Activated T-helper 2 cell treated with anti-CD3 and anti-CD28 coated beads, Interferon-gamma antibody, Interleukin-2, Interleukin-4, amounts not matched to agents 10 μg/mL and 5 μg/mL and 100 μg/mL, durations not matched to agents 14 hours and 24 hours and 36 hours (primary cell): ENCODE measurements at regions not wholly inside any gene's neighbourhood (a gene's known extent, or its start where the extent isn't known, plus 50 kb on each side); places are given as distances from the start of the nearest gene placed in this dataset.
"Not testable (repeated sequence)": the region's sequence is repeated elsewhere in the genome, so short reads cannot be mapped to it uniquely, and the experiment has no call there.

ENCODE experiments used
- DNase-seq: peaks from one replicate; pipeline ENCODE4 v3.0.0; 2021; ENCODE audit warnings: low spot score
- H3K27ac Mint-ChIP-seq: one replicate; pipeline ENCODE4 v1.8.0; 2021; ENCODE audit warnings: mixed read lengths
- H3K27me3 Mint-ChIP-seq: one replicate; pipeline ENCODE4 v1.8.0; 2021; ENCODE audit warnings: low read depth, mixed read lengths
- H3K36me3 Mint-ChIP-seq: one replicate; pipeline ENCODE4 v1.8.0; 2021; ENCODE audit warnings: low read depth, mixed read lengths
- H3K4me1 Mint-ChIP-seq: one replicate; pipeline ENCODE4 v1.8.0; 2021; ENCODE audit warnings: low read depth, mixed read lengths
- H3K4me3 Mint-ChIP-seq: one replicate; pipeline ENCODE4 v1.8.0; 2021; ENCODE audit warnings: low read depth, mild to moderate bottlenecking, moderate library complexity, mixed read lengths
- H3K9me3 Mint-ChIP-seq: one replicate; pipeline ENCODE4 v1.8.0; 2021; ENCODE audit warnings: mixed read lengths
- intact Hi-C: fragments of 100-400 bp; cut with micrococcal nuclease; formaldehyde crosslinking; loops from one replicate; pipeline ENCODE4 v1.15.1; 2023

DNA sequence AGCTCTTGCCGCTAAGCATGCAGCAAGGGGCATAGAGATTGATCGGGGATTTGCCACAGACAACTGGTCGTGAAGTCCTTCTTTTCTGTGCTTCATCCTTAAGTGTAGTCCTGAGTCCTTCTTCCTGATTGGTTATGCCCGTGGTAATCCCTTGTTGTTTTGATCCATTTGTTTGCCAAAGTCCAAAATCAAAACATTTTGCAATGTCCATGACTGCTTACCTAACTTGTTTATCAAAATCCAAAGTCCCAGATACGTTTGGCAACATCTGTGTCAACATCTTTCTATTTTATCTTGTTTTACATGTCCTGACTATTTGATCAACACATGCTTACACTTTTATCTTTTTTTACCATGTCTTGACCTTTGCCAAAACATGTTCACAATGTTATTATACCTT is 229.0 kb upstream of the ZNF804A start:
- Mint-ChIP-seq H3K4me3 (no peak overlapping the region), H3K27ac (no peak overlapping the region), H3K27me3 (no peaks in the 10 kb centered on the region), H3K36me3 (no peaks in the 10 kb centered on the region), H3K9me3 (no peaks in the 10 kb centered on the region), H3K4me1 (no peaks in the 10 kb centered on the region)
- intact Hi-C loops, result no loop called here
- DNase-seq, result no peak

DNA sequence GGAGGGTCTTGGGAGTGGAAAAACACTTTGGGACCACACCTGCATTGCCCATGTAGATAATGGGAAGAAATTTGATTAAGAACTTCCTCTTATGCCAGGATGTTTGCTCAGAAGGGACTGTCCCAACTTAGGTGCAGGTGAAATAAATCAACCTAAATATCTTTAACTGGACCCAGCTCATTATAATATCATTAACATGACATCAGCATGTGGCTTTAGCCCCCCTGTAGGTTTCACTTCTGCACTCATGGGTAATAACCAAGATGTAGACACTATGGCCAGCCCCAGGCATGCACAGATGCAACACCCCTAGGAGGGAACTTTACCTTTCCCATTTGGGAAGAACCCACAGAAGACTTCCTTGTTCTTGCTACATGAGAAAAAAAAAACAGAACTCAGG is 227.4 kb upstream of the ZNF804A start:
- no peaks in the 10 kb centered on the region for H3K36me3 Mint-ChIP-seq
- intact Hi-C loops, result no loop called here
- no peak overlapping the region for H3K4me3 Mint-ChIP-seq
- no peaks in the 10 kb centered on the region for H3K4me1 Mint-ChIP-seq
- no peak for DNase-seq
- no peaks in the 10 kb centered on the region for H3K27me3 Mint-ChIP-seq
- H3K27ac Mint-ChIP-seq, result no peak overlapping the region
- H3K9me3 Mint-ChIP-seq, result no peaks in the 10 kb centered on the region

DNA sequence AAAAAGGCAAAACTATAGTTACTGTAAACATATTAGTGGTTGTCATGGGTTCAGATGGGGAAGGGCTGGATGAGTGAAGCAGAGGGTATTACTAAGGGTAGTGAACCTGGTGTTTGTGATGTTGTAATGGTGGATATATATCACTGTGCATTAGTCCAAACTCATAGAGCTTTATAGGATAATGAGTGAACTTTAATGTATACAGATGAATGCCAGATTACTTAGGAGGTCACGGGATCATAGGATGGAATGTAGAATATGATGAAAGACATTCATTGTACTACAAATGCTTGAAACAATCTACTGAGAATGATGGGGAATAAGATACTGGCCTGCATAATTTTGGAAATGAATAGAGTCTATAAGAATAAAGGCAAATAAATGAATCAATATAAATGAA is 226.7 kb upstream of the ZNF804A start:
- no peaks in the 10 kb centered on the region for H3K36me3 Mint-ChIP-seq
- no peaks in the 10 kb centered on the region for H3K4me1 Mint-ChIP-seq
- intact Hi-C loops, result no loop called here
- no peaks in the 10 kb centered on the region for H3K27me3 Mint-ChIP-seq
- DNase-seq, result no peak
- no peak overlapping the region for H3K4me3 Mint-ChIP-seq
- no peaks in the 10 kb centered on the region for H3K9me3 Mint-ChIP-seq
- H3K27ac Mint-ChIP-seq, result no peak overlapping the region

DNA sequence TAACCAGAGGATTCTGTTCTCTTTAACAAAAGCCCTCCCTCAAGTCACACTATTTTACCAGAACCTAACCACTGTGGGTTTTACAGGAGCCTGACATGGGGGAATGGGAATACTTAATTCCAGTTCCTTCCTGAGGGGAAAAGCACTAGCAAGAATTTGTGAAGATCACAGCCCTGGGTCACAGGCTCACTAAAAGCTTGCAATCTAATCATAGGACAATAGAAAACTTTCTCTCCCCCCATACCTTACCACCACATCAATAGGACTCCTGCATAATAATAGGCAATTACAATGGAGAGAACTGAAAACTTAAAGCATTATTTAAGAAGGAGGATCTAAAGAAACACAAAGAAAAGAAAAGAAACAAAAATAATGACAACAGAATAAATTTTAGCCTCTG is 225.8 kb upstream of the ZNF804A start:
- no peak for DNase-seq
- H3K27me3 Mint-ChIP-seq, result no peaks in the 10 kb centered on the region
- H3K27ac Mint-ChIP-seq, result no peak overlapping the region
- H3K36me3 Mint-ChIP-seq, result no peaks in the 10 kb centered on the region
- H3K9me3 Mint-ChIP-seq, result no peaks in the 10 kb centered on the region
- intact Hi-C loops, result no loop called here
- no peaks in the 10 kb centered on the region for H3K4me1 Mint-ChIP-seq
- H3K4me3 Mint-ChIP-seq, result no peak overlapping the region

DNA sequence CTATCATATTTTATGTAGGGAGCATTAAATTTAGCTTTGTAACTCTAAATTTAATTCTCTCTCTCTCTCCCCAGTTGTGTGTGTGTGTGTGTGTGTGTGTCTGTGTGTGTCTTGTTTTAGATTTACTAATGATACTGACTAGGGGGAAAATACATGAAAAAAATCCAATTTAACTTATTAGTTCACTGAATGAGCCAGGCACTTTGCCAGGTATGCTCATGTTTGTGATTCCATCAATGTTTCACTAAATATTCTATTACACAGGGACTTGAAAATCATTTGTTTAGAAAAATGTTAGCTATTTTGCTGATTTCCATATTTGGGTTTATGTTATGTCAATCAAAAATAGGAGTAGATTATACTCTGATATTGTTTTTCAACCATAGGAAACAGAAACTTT is 203.7 kb upstream of the ZNF804A start:
- Mint-ChIP-seq H3K4me1 (no peaks in the 10 kb centered on the region), H3K36me3 (no peaks in the 10 kb centered on the region), H3K27me3 (no peaks in the 10 kb centered on the region), H3K9me3 (no peaks in the 10 kb centered on the region), H3K27ac (no peak overlapping the region), H3K4me3 (no peak overlapping the region)
- no peak for DNase-seq
- intact Hi-C loops, result no loop called here

DNA sequence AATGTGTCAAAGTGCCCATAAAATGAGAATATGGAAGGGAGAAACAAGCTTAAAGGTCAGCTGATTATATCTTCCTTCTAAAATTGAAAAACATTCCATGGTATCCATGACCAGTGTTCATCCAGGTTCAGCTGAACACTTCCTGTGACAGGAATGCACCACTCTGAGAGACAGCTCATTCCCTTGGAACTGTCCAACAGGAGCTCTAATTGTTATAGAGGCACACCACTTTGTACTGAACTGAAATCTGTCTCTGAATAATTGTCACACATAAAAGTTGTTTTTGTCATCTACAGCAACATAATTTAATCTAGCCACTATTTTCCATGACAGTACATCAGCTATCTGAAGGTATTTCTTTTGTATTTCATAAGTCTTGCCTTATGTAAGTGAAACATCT is 195.9 kb upstream of the ZNF804A start:
- no peak for DNase-seq
- no peak overlapping the region for H3K4me3 Mint-ChIP-seq
- H3K27ac Mint-ChIP-seq, result no peak overlapping the region
- intact Hi-C loops, result no loop called here
- H3K27me3 Mint-ChIP-seq, result no peaks in the 10 kb centered on the region
- no peaks in the 10 kb centered on the region for H3K36me3 Mint-ChIP-seq
- no peaks in the 10 kb centered on the region for H3K4me1 Mint-ChIP-seq
- H3K9me3 Mint-ChIP-seq, result peaks cover 7% of the 10 kb centered on the region

DNA sequence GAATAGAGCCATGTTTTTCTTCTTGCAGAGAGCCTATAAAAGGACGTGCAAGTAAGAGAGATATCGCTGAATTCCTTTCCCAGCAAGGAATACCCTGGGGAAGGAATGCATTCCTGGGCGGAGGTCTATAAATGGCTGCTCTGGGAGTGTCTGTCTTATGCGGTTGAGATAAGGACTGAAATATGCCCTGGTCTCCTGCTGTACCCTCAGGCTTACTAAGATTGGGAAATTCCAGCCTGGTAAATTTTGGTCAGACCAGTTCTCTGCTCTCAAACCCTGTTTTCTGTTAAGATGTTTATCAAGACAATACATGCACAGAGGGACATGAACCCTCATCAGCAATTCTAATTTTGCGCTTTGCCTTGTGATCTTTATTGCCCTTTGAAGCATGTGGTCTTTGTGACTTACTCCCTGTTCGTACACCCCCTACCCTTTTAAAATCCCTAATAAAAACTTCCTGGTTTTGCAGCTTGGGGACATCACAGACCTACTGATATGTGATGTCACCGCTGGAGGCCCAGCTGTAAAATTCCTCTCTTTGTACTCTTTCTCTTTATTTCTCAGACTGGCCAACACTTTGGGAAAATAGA is 191.2 kb upstream of the ZNF804A start:
- H3K4me1 Mint-ChIP-seq, H3K36me3 Mint-ChIP-seq, H3K27me3 Mint-ChIP-seq, intact Hi-C loops, DNase-seq, H3K27ac Mint-ChIP-seq, H3K4me3 Mint-ChIP-seq: not testable (repeated sequence)
- H3K9me3 Mint-ChIP-seq, result peaks cover 14% of the 10 kb centered on the region

DNA sequence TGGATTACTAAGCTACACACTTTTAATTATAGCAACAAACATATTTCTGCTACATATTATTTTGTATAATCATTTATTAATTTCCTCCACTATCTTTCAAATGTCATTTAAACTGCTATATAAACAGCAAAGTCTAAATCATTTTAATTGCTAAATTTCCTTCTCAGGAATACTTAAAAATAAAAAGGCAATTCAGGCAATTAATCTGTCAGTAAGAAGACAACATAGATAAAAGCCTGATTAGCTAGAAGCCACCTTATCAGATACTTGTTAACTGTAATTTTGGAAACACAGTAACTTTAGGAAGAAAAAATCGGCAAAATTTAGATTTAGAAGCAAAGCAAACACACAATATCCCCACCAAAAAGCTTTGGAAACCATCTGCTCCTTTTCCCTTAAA is 188.2 kb upstream of the ZNF804A start:
- H3K36me3 Mint-ChIP-seq, result no peaks in the 10 kb centered on the region
- intact Hi-C loops, result no loop called here
- H3K4me3 Mint-ChIP-seq, result no peak overlapping the region
- H3K27me3 Mint-ChIP-seq, result no peaks in the 10 kb centered on the region
- H3K4me1 Mint-ChIP-seq, result no peaks in the 10 kb centered on the region
- no peak for DNase-seq
- peaks cover 14% of the 10 kb centered on the region for H3K9me3 Mint-ChIP-seq
- no peak overlapping the region for H3K27ac Mint-ChIP-seq

DNA sequence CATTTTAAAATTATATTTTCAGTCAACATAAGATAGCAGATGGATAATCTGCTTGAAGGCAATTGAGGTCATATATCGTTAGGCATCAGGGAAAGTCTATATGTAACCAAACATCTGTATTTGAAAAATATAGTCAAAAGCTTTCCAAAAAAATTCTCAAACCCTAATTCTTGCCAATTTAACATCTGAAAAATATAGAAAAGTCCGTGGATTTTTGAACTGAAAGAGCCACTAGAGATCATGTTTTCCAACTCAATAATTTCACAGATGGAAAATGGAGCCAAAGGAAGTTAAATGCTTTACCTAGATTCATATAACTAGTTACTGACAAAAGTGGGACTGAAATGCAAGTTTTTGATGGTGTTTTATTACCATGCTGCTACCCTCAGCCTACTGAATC is 185.1 kb upstream of the ZNF804A start:
- Mint-ChIP-seq H3K27ac (no peak overlapping the region), H3K27me3 (no peaks in the 10 kb centered on the region), H3K36me3 (no peaks in the 10 kb centered on the region), H3K4me1 (no peaks in the 10 kb centered on the region), H3K9me3 (peaks cover under 1% of the 10 kb centered on the region), H3K4me3 (no peak overlapping the region)
- DNase-seq, result no peak
- intact Hi-C loops, result no loop called here

DNA sequence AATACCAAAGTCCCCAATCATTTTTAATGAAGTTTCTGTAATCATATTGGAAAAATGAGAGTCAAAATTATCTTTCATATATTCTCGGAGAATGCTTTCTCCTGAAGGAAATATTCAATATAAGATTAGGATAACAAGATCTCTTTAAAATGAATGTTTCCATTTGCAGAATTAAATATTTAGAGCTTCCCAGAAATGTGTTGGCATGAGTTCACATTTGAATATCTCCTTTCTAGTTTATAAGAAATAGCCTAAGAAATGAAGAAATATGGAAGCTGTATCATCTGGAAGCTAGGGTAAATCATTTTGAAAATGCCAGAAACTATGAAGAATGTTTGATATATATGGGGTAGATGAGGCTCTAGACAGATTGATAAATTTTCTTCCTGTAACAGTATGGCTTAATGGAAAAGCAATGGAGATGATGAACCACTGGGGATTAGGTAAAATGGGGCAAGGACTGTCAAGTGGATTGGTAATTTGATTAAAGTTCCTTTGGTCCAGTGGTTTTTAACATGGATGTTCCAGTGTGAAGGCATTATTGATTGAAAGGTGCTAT is 184.6 kb upstream of the ZNF804A start:
- no peak overlapping the region for H3K4me3 Mint-ChIP-seq
- H3K27me3 Mint-ChIP-seq, result no peaks in the 10 kb centered on the region
- no peaks in the 10 kb centered on the region for H3K4me1 Mint-ChIP-seq
- H3K36me3 Mint-ChIP-seq, result no peaks in the 10 kb centered on the region
- no peak for DNase-seq
- H3K9me3 Mint-ChIP-seq, result no peaks in the 10 kb centered on the region
- no peak overlapping the region for H3K27ac Mint-ChIP-seq
- intact Hi-C loops, result no loop called here

DNA sequence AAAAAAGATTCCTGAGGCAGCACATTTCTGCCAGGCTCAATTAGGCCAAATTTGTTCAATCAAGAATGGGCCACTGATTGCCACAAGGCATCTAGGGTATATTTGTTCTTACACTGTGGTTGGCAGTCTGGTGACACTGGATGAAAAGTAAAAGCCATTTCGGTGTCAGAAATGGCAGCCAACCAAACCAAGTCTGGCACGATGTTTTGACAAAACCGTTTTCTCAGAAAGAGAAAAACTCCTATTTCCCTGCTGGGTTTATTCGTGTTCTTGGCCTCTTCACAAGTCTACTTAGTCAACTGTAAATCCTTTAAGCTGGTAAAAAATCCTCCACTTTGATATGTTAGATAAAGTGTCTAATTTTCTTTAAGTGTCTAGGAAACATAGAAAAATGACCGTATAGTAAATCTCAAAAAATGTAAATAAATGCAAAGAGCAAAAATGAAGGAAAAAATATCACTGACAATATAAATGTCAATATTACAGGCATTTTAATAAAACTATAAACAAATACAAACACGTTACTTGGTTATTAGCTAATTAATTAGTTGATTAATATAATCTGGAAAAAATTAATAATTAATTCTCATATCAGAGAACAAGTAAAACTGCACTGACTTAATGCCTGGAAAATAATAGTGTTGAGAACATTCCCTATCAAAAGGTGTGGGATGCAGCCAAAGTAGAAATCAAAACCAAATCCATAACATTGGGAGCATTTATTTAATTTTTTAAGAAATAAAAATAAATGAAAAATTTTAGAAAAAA is 182.0 kb upstream of the ZNF804A start:
- Mint-ChIP-seq H3K27ac (no peak overlapping the region), H3K27me3 (no peaks in the 10 kb centered on the region), H3K4me1 (no peaks in the 10 kb centered on the region), H3K36me3 (no peaks in the 10 kb centered on the region), H3K4me3 (no peak overlapping the region), H3K9me3 (no peaks in the 10 kb centered on the region)
- intact Hi-C loops, result no loop called here
- DNase-seq, result no peak

DNA sequence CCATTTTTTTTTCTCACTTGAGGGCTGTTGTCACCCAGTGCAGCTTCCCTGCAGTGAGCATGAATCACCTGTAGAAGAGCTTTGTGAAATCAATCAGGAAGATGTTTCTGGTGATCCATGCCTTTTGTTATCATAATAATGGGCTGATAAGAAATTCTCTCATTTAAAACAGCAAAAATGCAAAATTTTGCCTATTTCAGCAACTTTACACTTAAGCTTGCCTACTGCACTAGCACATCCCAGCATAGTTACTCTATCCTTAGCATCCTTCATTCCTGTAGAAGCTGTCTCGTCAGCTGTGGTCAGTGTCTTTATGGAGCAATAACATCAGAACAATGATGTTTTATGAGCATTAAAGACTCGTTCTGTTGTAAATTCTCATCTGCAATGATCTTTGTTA is 178.6 kb upstream of the ZNF804A start:
- H3K4me1 Mint-ChIP-seq, result no peaks in the 10 kb centered on the region
- DNase-seq, result no peak
- H3K27ac Mint-ChIP-seq, result no peak overlapping the region
- H3K36me3 Mint-ChIP-seq, result no peaks in the 10 kb centered on the region
- no peak overlapping the region for H3K4me3 Mint-ChIP-seq
- H3K9me3 Mint-ChIP-seq, result no peaks in the 10 kb centered on the region
- no peaks in the 10 kb centered on the region for H3K27me3 Mint-ChIP-seq
- intact Hi-C loops, result no loop called here

DNA sequence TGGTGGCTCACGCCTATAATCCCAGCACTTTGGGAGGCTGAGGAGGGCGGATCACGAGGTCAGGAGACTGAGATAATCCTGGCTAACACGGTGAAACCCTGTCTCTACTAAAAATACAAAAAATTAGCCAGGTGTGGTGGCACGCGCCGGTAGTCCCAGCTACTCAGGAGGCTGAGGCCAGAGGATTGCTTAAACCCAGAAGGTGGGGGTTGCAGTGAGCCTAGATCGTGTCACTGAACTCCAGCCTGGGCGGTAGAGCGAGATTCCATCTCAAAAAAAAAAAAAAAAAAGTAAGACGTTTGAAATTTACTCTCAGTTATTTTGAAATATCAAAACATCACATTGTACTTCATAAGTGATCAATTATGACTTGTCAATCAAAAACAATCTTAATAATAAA is 176.9 kb upstream of the ZNF804A start:
- H3K36me3 Mint-ChIP-seq, intact Hi-C loops, H3K9me3 Mint-ChIP-seq, H3K4me3 Mint-ChIP-seq, H3K27ac Mint-ChIP-seq, H3K4me1 Mint-ChIP-seq, DNase-seq, H3K27me3 Mint-ChIP-seq: not testable (repeated sequence)
